MM.1S (cell line): ENCODE measurements at regions not wholly inside any gene's neighbourhood (a gene's known extent, or its start where the extent isn't known, plus 50 kb on each side); places are given as distances from the start of the nearest gene placed in this dataset.

ENCODE experiments used
- DNase-seq: peaks from one replicate; pipeline ENCODE4 v3.0.0-alpha.2; 2015
- H2AFZ ChIP-seq: fragments of 300-600 bp; sonication (generic); 2 replicates; pipeline ENCODE4 v1.6.0; 2016; ENCODE audit warnings: antibody characterized with exemption, low read length
- H3F3A ChIP-seq: fragments of 300-600 bp; sonication (generic); 2 replicates; pipeline ENCODE4 v1.6.1; 2016; ENCODE audit warnings: mild to moderate bottlenecking, antibody characterized with exemption, low read length, moderate library complexity, mixed read lengths; ENCODE audit not compliant: insufficient read depth
- H3K27ac ChIP-seq: fragments of 300-600 bp; sonication (generic); 2 replicates; pipeline ENCODE4 v1.5.1; 2016; ENCODE audit warnings: mild to moderate bottlenecking, low read length
- H3K27me3 ChIP-seq: fragments of 300-600 bp; sonication (generic); replicated peaks from 2 replicates; pipeline ENCODE4 v1.6.0; 2016; ENCODE audit warnings: low read length; ENCODE audit not compliant: insufficient read depth
- H3K36me3 ChIP-seq: fragments of 300-600 bp; sonication (generic); replicated peaks from 2 replicates; pipeline ENCODE4 v1.6.1; 2016; ENCODE audit warnings: mild to moderate bottlenecking, low read length, mixed read lengths; ENCODE audit not compliant: insufficient read depth
- H3K4me1 ChIP-seq: fragments of 300-600 bp; sonication (generic); 2 replicates; pipeline ENCODE4 v1.6.1; 2016; ENCODE audit warnings: low read length, mixed read lengths
- H3K4me2 ChIP-seq: fragments of 300-600 bp; sonication (generic); 2 replicates; pipeline ENCODE4 v1.6.0; 2016; ENCODE audit warnings: low read depth, low read length
- H3K4me3 ChIP-seq: fragments of 300-600 bp; sonication (generic); 2 replicates; pipeline ENCODE4 v1.5.1; 2016; ENCODE audit warnings: low read length, mixed read lengths
- H3K79me2 ChIP-seq: fragments of 300-600 bp; sonication (generic); 2 replicates; pipeline ENCODE4 v1.6.1; 2016; ENCODE audit warnings: mixed run types, low read length, mixed read lengths
- H3K9ac ChIP-seq: fragments of 300-600 bp; sonication (generic); 2 replicates; pipeline ENCODE4 v1.6.1; 2016; ENCODE audit warnings: low read length, mixed read lengths
- H3K9me2 ChIP-seq: fragments of 300-600 bp; sonication (generic); replicated peaks from 2 replicates; pipeline ENCODE4 v1.6.1; 2016; ENCODE audit warnings: mild to moderate bottlenecking, low read length, mixed read lengths; ENCODE audit not compliant: insufficient read depth
- H3K9me3 ChIP-seq: fragments of 300-600 bp; sonication (generic); replicated peaks from 2 replicates; pipeline ENCODE4 v1.6.1; 2016; ENCODE audit warnings: mild to moderate bottlenecking, low read length, mixed read lengths; ENCODE audit not compliant: insufficient read depth
- H4K20me1 ChIP-seq: fragments of 300-600 bp; sonication (generic); 2 replicates; pipeline ENCODE4 v1.6.1; 2016; ENCODE audit warnings: mild to moderate bottlenecking, low read length, moderate library complexity, mixed read lengths; ENCODE audit not compliant: insufficient read depth
- CTCF ChIP-seq: fragments of 300-600 bp; sonication (generic); IDR thresholded peaks from 2 replicates; pipeline ENCODE4 v1.5.1; 2016; ENCODE audit warnings: antibody characterized with exemption, low read length, mixed read lengths
- EZH2 ChIP-seq: fragments of 300-600 bp; sonication (generic); optimal IDR thresholded peaks from 2 replicates; pipeline ENCODE3; 2017; ENCODE audit warnings: low read depth, mild to moderate bottlenecking, antibody characterized with exemption, low read length, mixed read lengths
- EZH2phosphoT487 ChIP-seq: fragments of 300-600 bp; sonication (generic); IDR thresholded peaks from 2 replicates; pipeline ENCODE4 v1.6.1; 2018; ENCODE audit warnings: antibody characterized with exemption, low read length

GRCh38 chr14:51314321-51315015 is 74.4 kb downstream of the TMX1 start:
- Histone ChIP-seq H3K9me3 (no peaks in the 10 kb centered on the region), H3K27ac (no peak overlapping the region), H3K27me3 (no peaks in the 10 kb centered on the region), H3K4me1 (no peaks in the 10 kb centered on the region), H3K79me2 (no peaks in the 10 kb centered on the region), H3K4me2 (no peak overlapping the region), H3K9me2 (no peaks in the 10 kb centered on the region), H3K9ac (no peak overlapping the region), H4K20me1 (no peaks in the 10 kb centered on the region), H3K4me3 (no peak overlapping the region), H3K36me3 (no peaks in the 10 kb centered on the region), H2AFZ (no peak overlapping the region), H3F3A (no peaks in the 10 kb centered on the region)
- TF ChIP-seq EZH2 (no peak), CTCF (no peak), EZH2phosphoT487 (no peak)
- DNase-seq: no peak

GRCh38 chr14:51317373-51317772 is 77.3 kb downstream of the TMX1 start:
- H3F3A ChIP-seq: no peaks in the 10 kb centered on the region
- H3K4me2 ChIP-seq: no peak overlapping the region
- no peaks in the 10 kb centered on the region for H3K4me1 ChIP-seq
- no peak overlapping the region for H2AFZ ChIP-seq
- H3K79me2 ChIP-seq: no peaks in the 10 kb centered on the region
- H3K27me3 ChIP-seq: no peaks in the 10 kb centered on the region
- H3K9me3 ChIP-seq: no peaks in the 10 kb centered on the region
- no peak overlapping the region for H3K4me3 ChIP-seq
- no peaks in the 10 kb centered on the region for H4K20me1 ChIP-seq
- H3K36me3 ChIP-seq: no peaks in the 10 kb centered on the region
- TF ChIP-seq EZH2 (no peak), EZH2phosphoT487 (no peak), CTCF (no peak)
- no peaks in the 10 kb centered on the region for H3K9me2 ChIP-seq
- no peak for DNase-seq
- H3K9ac ChIP-seq: no peak overlapping the region
- H3K27ac ChIP-seq: no peak overlapping the region

- Histone ChIP-seq H3K9me2 (no peaks in the 10 kb centered on the region), H3K9ac (no peak overlapping the region), H3K27me3 (no peaks in the 10 kb centered on the region), H3K79me2 (no peaks in the 10 kb centered on the region), H2AFZ (no peak overlapping the region), H3F3A (no peaks in the 10 kb centered on the region), H3K36me3 (no peaks in the 10 kb centered on the region), H3K9me3 (no peaks in the 10 kb centered on the region), H3K27ac (no peak overlapping the region), H3K4me2 (no peak overlapping the region), H4K20me1 (no peaks in the 10 kb centered on the region), H3K4me1 (no peaks in the 10 kb centered on the region), H3K4me3 (no peak overlapping the region)
- TF ChIP-seq EZH2 (no peak), CTCF (no peak)
- DNase-seq: no peak
Measured at GRCh38 chr14:51318813-51319597, 79.0 kb downstream of the TMX1 start.
